IMR-90 (cell line): ENCODE measurements at regions not wholly inside any gene's neighbourhood (a gene's known extent, or its start where the extent isn't known, plus 50 kb on each side); places are given as distances from the start of the nearest gene placed in this dataset.

Source experiments
- ATAC-seq: fragments of 200-7000 bp; cut with Tn5 transposase; 2 replicates; pipeline ENCODE4 v1.9.1; 2020; ENCODE audit warnings: low read depth, mild to moderate bottlenecking, moderate library complexity
- BruUV-seq: library from RNA; stranded (reverse); fragments of 400-500 nt; replicated peaks from 2 replicates; lab custom pipeline; 2021; lab: Mats Ljungman, UMichigan
- CTCF ChIA-PET: fragments of 300-600 bp; formaldehyde crosslinking; extraction: SDS; loops from one replicate; lab custom pipeline; 2021; ENCODE audit warnings: antibody characterized with exemption; lab: Yijun Ruan, JAX
- POLR2A ChIA-PET: fragments of 300-600 bp; sonication (Branson Sonifier 250); formaldehyde crosslinking; loops from one replicate; lab custom pipeline; 2022; ENCODE audit warnings: antibody characterized with exemption; ENCODE audit not compliant: unreplicated experiment; lab: Charles Lee
- DNase-seq: peaks from one replicate; pipeline ENCODE4 v3.0.0; 2013
- H2AFZ ChIP-seq: replicated peaks from 2 replicates; pipeline ENCODE3; 2013; ENCODE audit warnings: low read length, mild to moderate bottlenecking; ENCODE audit not compliant: poor library complexity
- H2AK5ac ChIP-seq: 2 replicates; pipeline ENCODE4 v1.6.1; 2013; ENCODE audit warnings: low read depth, low read length, inconsistent platforms
- H2AK9ac ChIP-seq: replicated peaks from 2 replicates; pipeline ENCODE3; 2013; ENCODE audit warnings: mild to moderate bottlenecking, low read depth, low read length, moderate library complexity; ENCODE audit not compliant: poor library complexity
- H2BK120ac ChIP-seq: 2 replicates; pipeline ENCODE4 v1.6.1; 2013; ENCODE audit warnings: low read depth, low read length, inconsistent platforms
- H2BK15ac ChIP-seq: 3 replicates; pipeline ENCODE4 v1.6.1; 2013; ENCODE audit warnings: low read depth, low read length, inconsistent platforms
- H2BK20ac ChIP-seq: 2 replicates; pipeline ENCODE4 v1.6.1; 2013; ENCODE audit warnings: low read depth, mild to moderate bottlenecking, inconsistent platforms, low read length, moderate library complexity
- H2BK5ac ChIP-seq: 2 replicates; pipeline ENCODE4 v1.6.1; 2013; ENCODE audit warnings: mild to moderate bottlenecking, low read depth, low read length, inconsistent platforms; ENCODE audit not compliant: poor library complexity, severe bottlenecking
- H3K14ac ChIP-seq: replicated peaks from 2 replicates; pipeline ENCODE4 v1.6.1; 2013; ENCODE audit warnings: low read depth, low read length, inconsistent platforms
- H3K18ac ChIP-seq: 2 replicates; pipeline ENCODE4 v1.6.1; 2013; ENCODE audit warnings: low read depth, low read length, control low read depth
- H3K23ac ChIP-seq: 2 replicates; pipeline ENCODE4 v1.6.1; 2013; ENCODE audit warnings: low read depth, low read length, inconsistent platforms
- H3K27ac ChIP-seq: 2 replicates; pipeline ENCODE4 v1.5.1; 2013; ENCODE audit warnings: mild to moderate bottlenecking, control low read depth, low read length; ENCODE audit not compliant: insufficient read depth
- H3K27me3 ChIP-seq: 2 replicates; pipeline ENCODE4 v1.6.1; 2013; ENCODE audit warnings: low read length; ENCODE audit not compliant: control insufficient read depth, insufficient read depth
- H3K36me3 ChIP-seq: 2 replicates; pipeline ENCODE4 v1.6.1; 2013; ENCODE audit warnings: low read length, mixed read lengths; ENCODE audit not compliant: control insufficient read depth, insufficient read depth
- H3K4ac ChIP-seq: 2 replicates; pipeline ENCODE4 v1.6.1; 2013; ENCODE audit warnings: low read depth, low read length, inconsistent platforms
- H3K4me1 ChIP-seq: 2 replicates; pipeline ENCODE4 v1.6.1; 2013; ENCODE audit warnings: low read length, mixed read lengths; ENCODE audit not compliant: control insufficient read depth, insufficient read depth
- H3K4me2 ChIP-seq: 2 replicates; pipeline ENCODE4 v1.6.1; 2013; ENCODE audit warnings: low read depth, mild to moderate bottlenecking, control low read depth, low read length, moderate library complexity
- H3K4me3 ChIP-seq: 2 replicates; pipeline ENCODE4 v1.5.1; 2013; ENCODE audit warnings: low read depth, mild to moderate bottlenecking, control low read depth, low read length, moderate library complexity; ENCODE audit not compliant: insufficient read depth
- H3K56ac ChIP-seq: 2 replicates; pipeline ENCODE4 v1.6.1; 2013; ENCODE audit warnings: low read length, inconsistent platforms; ENCODE audit not compliant: insufficient read depth; ENCODE audit errors: extremely low read depth
- H3K79me1 ChIP-seq, 2 experiments: 2 replicates each; pipeline ENCODE4 v1.6.1; 2013; ENCODE audit warnings: low read length in 2 of 2, inconsistent platforms in 1 of 2, low read depth in 1 of 2
- H3K9ac ChIP-seq: 2 replicates; pipeline ENCODE4 v1.6.1; 2013; ENCODE audit warnings: low read depth, low read length, control low read depth
- H3K9me1 ChIP-seq: 2 replicates; pipeline ENCODE4 v1.6.1; 2013; ENCODE audit warnings: low read length, inconsistent platforms; ENCODE audit not compliant: insufficient read depth
- H3K9me3 ChIP-seq: 2 replicates; pipeline ENCODE4 v1.6.1; 2013; ENCODE audit warnings: low read length; ENCODE audit not compliant: control insufficient read depth, insufficient read depth
- H4K20me1 ChIP-seq: 2 replicates; pipeline ENCODE4 v1.6.1; 2013; ENCODE audit warnings: low read length, inconsistent platforms; ENCODE audit not compliant: insufficient read depth
- H4K5ac ChIP-seq: 2 replicates; pipeline ENCODE4 v1.6.1; 2013; ENCODE audit warnings: mild to moderate bottlenecking, low read depth, low read length, control low read depth
- H4K8ac ChIP-seq, 2 experiments: 2 replicates each; pipeline ENCODE4 v1.6.1; 2013; ENCODE audit warnings: low read depth in 2 of 2, low read length in 2 of 2, control low read depth in 1 of 2, inconsistent platforms in 1 of 2
- H4K91ac ChIP-seq: 2 replicates; pipeline ENCODE4 v1.6.1; 2013; ENCODE audit warnings: low read depth, low read length, inconsistent platforms; ENCODE audit not compliant: insufficient read depth
- BHLHE40 ChIP-seq: fragments of 150-350 bp; IDR thresholded peaks from 2 replicates; pipeline ENCODE4 v1.6.1; 2016; ENCODE audit warnings: mild to moderate bottlenecking, low read depth, low read length
- CEBPB ChIP-seq: IDR thresholded peaks from 2 replicates; pipeline ENCODE4 v1.6.1; 2012; ENCODE audit warnings: low read depth, low read length, improper control_type of control experiment
- CHD1 ChIP-seq: IDR thresholded peaks from 2 replicates; pipeline ENCODE4 v1.6.1; 2012; ENCODE audit warnings: low read depth, low read length, improper control_type of control experiment
- CTCF ChIP-seq: conservative IDR thresholded peaks from 2 replicates; pipeline ENCODE4 v1.5.1; 2012; ENCODE audit warnings: mild to moderate bottlenecking, low read depth, low read length, improper control_type of control experiment
- FOS ChIP-seq: fragments of 150-350 bp; IDR thresholded peaks from 2 replicates; pipeline ENCODE4 v1.6.1; 2016; ENCODE audit warnings: low read depth, low read length
- MAFK ChIP-seq: IDR thresholded peaks from 2 replicates; pipeline ENCODE4 v1.6.1; 2012; ENCODE audit warnings: low read depth, low read length, improper control_type of control experiment
- MAZ ChIP-seq: IDR thresholded peaks from 2 replicates; pipeline ENCODE4 v1.6.1; 2012; ENCODE audit warnings: low read depth, mild to moderate bottlenecking, low read length, improper control_type of control experiment, moderate library complexity, borderline replicate concordance
- MXI1 ChIP-seq: IDR thresholded peaks from 2 replicates; pipeline ENCODE4 v1.6.1; 2012; ENCODE audit warnings: low read depth, mild to moderate bottlenecking, low read length, moderate library complexity, borderline replicate concordance
- NFE2L2 ChIP-seq: fragments of 150-350 bp; IDR thresholded peaks from 2 replicates; pipeline ENCODE4 v1.6.1; 2016; ENCODE audit warnings: low read depth, mild to moderate bottlenecking, low read length
- POLR2A ChIP-seq: IDR thresholded peaks from 2 replicates; pipeline ENCODE4 v1.6.1; 2012; ENCODE audit warnings: mild to moderate bottlenecking, low read depth, low read length
- RAD21 ChIP-seq: IDR thresholded peaks from 2 replicates; pipeline ENCODE4 v1.6.1; 2012; ENCODE audit warnings: low read length, improper control_type of control experiment
- RCOR1 ChIP-seq: IDR thresholded peaks from 2 replicates; pipeline ENCODE4 v1.6.1; 2012; ENCODE audit warnings: mild to moderate bottlenecking, low read length, improper control_type of control experiment; ENCODE audit not compliant: insufficient replicate concordance
- RFX5 ChIP-seq: IDR thresholded peaks from 2 replicates; pipeline ENCODE4 v1.8.0; 2012; ENCODE audit warnings: low read depth, mild to moderate bottlenecking, low read length, moderate library complexity
- SMC3 ChIP-seq: fragments of 150-350 bp; IDR thresholded peaks from 2 replicates; pipeline ENCODE4 v1.6.1; 2016; ENCODE audit warnings: low read depth, mild to moderate bottlenecking, antibody characterized with exemption, low read length, moderate library complexity
- USF2 ChIP-seq: fragments of 150-350 bp; IDR thresholded peaks from 2 replicates; pipeline ENCODE4 v1.6.1; 2017; ENCODE audit warnings: mild to moderate bottlenecking, antibody characterized with exemption, low read length, low read depth
- WGBS, 2 experiments: methylation state at CpG; one replicate each; pipeline versions ENCODE4 v1.1.5 to v1.1.7; 2013; ENCODE audit warnings: missing lambda C conversion rate in 2 of 2; ENCODE audit not compliant: insufficient read length in 1 of 2; ENCODE audit errors: extremely low coverage in 2 of 2; 5-methylcytosine and 5-hydroxymethylcytosine counted together
- dilution Hi-C: fragments of 300-500 bp; cut with HindIII; formaldehyde crosslinking; loops from one replicate; pipeline ENCODE4 v1.14.3; 2018; ENCODE audit warnings: low sequenced_read_pairs; ENCODE audit not compliant: unreplicated experiment
- in situ Hi-C: fragments of 300-500 bp; cut with MboI; formaldehyde crosslinking; loops from 3 replicates; pipeline ENCODE4 v1.14.3; 2019; ENCODE audit warnings: low sequenced_read_pairs, inconsistent platforms, mixed read lengths
- intact Hi-C: fragments of 100-400 bp; cut with micrococcal nuclease; formaldehyde crosslinking; loops from 2 replicates; pipeline ENCODE4 v1.10.0; 2022
- TF ChIP-seq, protein P1 (sequence below): fragments of 150-350 bp; IDR thresholded peaks from 2 replicates; pipeline ENCODE4 v1.6.1; 2016; ENCODE audit warnings: low read depth, mild to moderate bottlenecking, low read length, moderate library complexity, borderline replicate concordance

DNA sequence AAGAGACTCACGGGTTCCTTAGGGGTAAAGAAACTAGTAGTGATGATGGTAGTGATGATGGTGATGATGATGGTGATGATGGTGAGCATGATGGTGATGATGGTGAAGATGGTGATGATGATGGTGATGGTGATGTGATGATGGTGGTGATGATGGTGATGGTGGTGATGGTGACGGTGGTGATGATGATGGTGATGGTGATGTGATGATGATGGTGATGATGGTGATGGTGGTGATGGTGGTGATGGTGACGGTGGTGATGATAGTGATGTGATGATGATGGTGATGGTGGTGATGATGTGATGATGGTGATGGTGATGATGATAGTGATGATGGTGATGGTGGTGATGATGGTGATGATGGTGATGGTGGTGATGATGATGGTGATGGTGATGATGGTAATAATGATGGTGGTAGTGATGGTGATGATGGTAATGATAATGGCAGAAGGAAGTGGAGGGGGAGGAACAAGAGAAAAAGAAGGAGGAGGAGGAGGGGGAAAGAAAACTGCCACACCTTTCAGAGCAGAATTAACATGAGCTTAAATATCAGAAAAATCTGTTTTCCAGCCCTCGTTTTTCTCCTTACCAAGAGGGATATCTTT is 85.5 kb downstream of the FZD10 start:
- Histone ChIP-seq H2BK15ac (no peak overlapping the region), H3K18ac (no peak overlapping the region), H3K4me2 (no peak overlapping the region), H4K8ac (no peak overlapping the region), H3K4me1 (no peaks in the 10 kb centered on the region), H3K36me3 (no peaks in the 10 kb centered on the region), H3K23ac (no peak overlapping the region), H4K91ac (no peak overlapping the region), H3K79me1 (no peaks in the 10 kb centered on the region), H2AK5ac (no peak overlapping the region), H2BK20ac (no peak overlapping the region), H3K27me3 (no peaks in the 10 kb centered on the region), H3K56ac (no peak overlapping the region), H4K5ac (no peak overlapping the region), H3K9ac (no peak overlapping the region), H4K20me1 (no peaks in the 10 kb centered on the region), H2BK5ac (peak overlapping the region; percentile 54), H3K9me3 (peaks cover 20% of the 10 kb centered on the region), H3K4me3 (no peak overlapping the region), H2AK9ac (no peak overlapping the region), H3K4ac (no peak overlapping the region), H2AFZ (no peak overlapping the region), H3K9me1 (no peaks in the 10 kb centered on the region), H3K27ac (no peak overlapping the region), H3K14ac (no peak overlapping the region), H2BK120ac (no peak overlapping the region)
- ATAC-seq (no peak), DNase-seq (no peak)
- BruUV-seq: no TSS peak
- TF ChIP-seq USF2: no peak
- TF ChIP-seq CEBPB: no peak
- TF ChIP-seq MXI1: no peak
- TF ChIP-seq POLR2A: no peak
- TF ChIP-seq CTCF: no peak
- no peak for TF ChIP-seq RAD21
- TF ChIP-seq SMC3: no peak
- no peak for TF ChIP-seq CHD1
- no peak for TF ChIP-seq MAZ
- TF ChIP-seq MAFK: no peak
- TF ChIP-seq RCOR1: no peak
- TF ChIP-seq, protein P1, sequence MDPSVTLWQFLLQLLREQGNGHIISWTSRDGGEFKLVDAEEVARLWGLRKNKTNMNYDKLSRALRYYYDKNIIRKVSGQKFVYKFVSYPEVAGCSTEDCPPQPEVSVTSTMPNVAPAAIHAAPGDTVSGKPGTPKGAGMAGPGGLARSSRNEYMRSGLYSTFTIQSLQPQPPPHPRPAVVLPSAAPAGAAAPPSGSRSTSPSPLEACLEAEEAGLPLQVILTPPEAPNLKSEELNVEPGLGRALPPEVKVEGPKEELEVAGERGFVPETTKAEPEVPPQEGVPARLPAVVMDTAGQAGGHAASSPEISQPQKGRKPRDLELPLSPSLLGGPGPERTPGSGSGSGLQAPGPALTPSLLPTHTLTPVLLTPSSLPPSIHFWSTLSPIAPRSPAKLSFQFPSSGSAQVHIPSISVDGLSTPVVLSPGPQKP: no peak
- TF ChIP-seq BHLHE40: no peak
- TF ChIP-seq NFE2L2: no peak
- TF ChIP-seq FOS: no peak
- TF ChIP-seq RFX5: no peak
- intact Hi-C loops: no loop called here
- in situ Hi-C loops: no loop called here
- dilution Hi-C loops: no loop called here
- WGBS, 2 experiments: 44% methylated on average over 3 of the region's 4 CpGs; no CpG with 5 or more reads in 1 of the 2 experiments
- ChIA-PET POLR2A (no interaction called here), CTCF (no interaction called here)
